Ascending aorta (tissue), 2 donors: ENCODE measurements at regions not wholly inside any gene's neighbourhood (a gene's known extent, or its start where the extent isn't known, plus 50 kb on each side); places are given as distances from the start of the nearest gene placed in this dataset.

Source experiments
- DNase-seq, 2 donors: peaks; one replicate each; pipeline ENCODE4 v3.0.0-alpha.2; 2019; ENCODE audit warnings: low spot score in 2 of 2
- H3K27ac ChIP-seq, 2 donors: fragments of 200-600 bp; sonication (generic); one replicate each; pipeline ENCODE4 v1.5.1; 2016 to 2017; ENCODE audit warnings: mild to moderate bottlenecking in 1 of 2
- H3K27me3 ChIP-seq: fragments of 200-600 bp; sonication (generic); one replicate; pipeline ENCODE4 v1.5.1; 2017
- H3K36me3 ChIP-seq, 2 donors: fragments of 200-600 bp; sonication (generic); one replicate each; pipeline ENCODE4 v1.5.1; 2016
- H3K4me1 ChIP-seq, 2 donors: fragments of 200-600 bp; sonication (generic); one replicate each; pipeline ENCODE4 v1.5.1; 2016 to 2017; ENCODE audit warnings: mild to moderate bottlenecking in 1 of 2
- H3K4me3 ChIP-seq, 2 donors: fragments of 200-600 bp; sonication (generic); one replicate each; pipeline ENCODE4 v1.5.1; 2016 to 2017; ENCODE audit warnings: mild to moderate bottlenecking in 1 of 2
- H3K9me3 ChIP-seq, 2 donors: fragments of 200-600 bp; sonication (generic); one replicate each; pipeline ENCODE4 v1.5.1; 2016
- intact Hi-C: fragments of 100-400 bp; cut with DNase I; formaldehyde crosslinking; loops from one replicate; pipeline ENCODE4 v1.15.1; 2023
- TF ChIP-seq, protein P1 (sequence below), 3 experiments: fragments of 200-600 bp in 2 of 3; fragments of 450-650 bp in 1 of 3; sonication (generic) in 2 of 3; IDR thresholded peaks; one replicate each; pipeline ENCODE4 v1.5.1; 2016 to 2019; ENCODE audit warnings: antibody characterized with exemption in 3 of 3, mild to moderate bottlenecking in 1 of 3, moderate library complexity in 1 of 3

DNA sequence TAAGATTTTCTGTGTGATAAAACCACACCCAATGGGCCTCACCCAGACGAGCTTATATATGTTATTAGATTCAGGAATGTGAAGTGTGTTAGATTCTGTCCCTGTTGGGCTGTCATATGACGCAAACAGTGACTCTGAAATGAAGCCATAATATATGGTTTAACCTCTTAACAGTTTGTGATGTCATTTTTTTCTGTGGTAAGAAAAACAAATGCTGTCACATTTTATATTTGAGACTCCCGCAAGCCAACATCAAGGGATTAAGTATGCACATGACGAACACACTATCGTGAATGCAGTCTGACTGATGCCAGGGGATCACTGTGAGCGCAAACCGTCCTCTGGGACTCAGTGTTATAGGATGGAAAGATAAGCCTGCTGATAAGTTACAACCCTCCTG lies 321.7 kb downstream of the SH3GL2 start:
- no peaks in the 10 kb centered on the region for H3K27me3 ChIP-seq
- H3K9me3 ChIP-seq, result no peaks in the 10 kb centered on the region
- intact Hi-C loops, result loop anchor here (10.0 kb wide), 1 partner anchor 174 kb away; no protein-coding TSS in a partner anchor
- peaks cover 4% of the 10 kb centered on the region in 2 donors for H3K4me1 ChIP-seq
- no peaks in the 10 kb centered on the region for H3K36me3 ChIP-seq
- H3K4me3 ChIP-seq, result no peak overlapping the region
- H3K27ac ChIP-seq, result no peak overlapping the region
- no peak for DNase-seq
- TF ChIP-seq, protein P1, sequence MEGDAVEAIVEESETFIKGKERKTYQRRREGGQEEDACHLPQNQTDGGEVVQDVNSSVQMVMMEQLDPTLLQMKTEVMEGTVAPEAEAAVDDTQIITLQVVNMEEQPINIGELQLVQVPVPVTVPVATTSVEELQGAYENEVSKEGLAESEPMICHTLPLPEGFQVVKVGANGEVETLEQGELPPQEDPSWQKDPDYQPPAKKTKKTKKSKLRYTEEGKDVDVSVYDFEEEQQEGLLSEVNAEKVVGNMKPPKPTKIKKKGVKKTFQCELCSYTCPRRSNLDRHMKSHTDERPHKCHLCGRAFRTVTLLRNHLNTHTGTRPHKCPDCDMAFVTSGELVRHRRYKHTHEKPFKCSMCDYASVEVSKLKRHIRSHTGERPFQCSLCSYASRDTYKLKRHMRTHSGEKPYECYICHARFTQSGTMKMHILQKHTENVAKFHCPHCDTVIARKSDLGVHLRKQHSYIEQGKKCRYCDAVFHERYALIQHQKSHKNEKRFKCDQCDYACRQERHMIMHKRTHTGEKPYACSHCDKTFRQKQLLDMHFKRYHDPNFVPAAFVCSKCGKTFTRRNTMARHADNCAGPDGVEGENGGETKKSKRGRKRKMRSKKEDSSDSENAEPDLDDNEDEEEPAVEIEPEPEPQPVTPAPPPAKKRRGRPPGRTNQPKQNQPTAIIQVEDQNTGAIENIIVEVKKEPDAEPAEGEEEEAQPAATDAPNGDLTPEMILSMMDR (IDR thresholded peaks at IDR 0.05), result no peak

DNA sequence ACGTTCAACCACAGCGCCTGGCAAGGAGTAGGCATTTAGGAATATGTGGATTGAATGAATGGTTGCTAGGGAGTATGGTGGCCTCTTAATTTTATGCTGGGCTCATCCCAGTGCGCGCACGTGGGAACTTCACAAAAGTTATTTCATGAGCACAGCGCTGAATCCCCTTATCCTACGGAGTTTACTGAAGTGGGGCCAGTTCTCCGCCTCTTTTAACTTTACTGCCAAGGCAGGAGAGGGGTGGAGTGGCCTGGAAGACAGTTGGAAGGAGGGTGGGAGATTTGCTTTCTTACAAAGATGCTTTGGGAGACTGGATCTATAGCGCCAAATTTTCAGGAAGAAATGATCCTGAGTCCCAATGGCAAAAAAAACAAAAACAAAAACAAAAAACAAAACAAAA lies 326.5 kb downstream of the SH3GL2 start:
- Histone ChIP-seq H3K27ac (peak overlapping the region; percentile 88 to 95), H3K4me1 (peaks cover 4% of the 10 kb centered on the region in 2 donors), H3K36me3 (no peaks in the 10 kb centered on the region), H3K27me3 (no peaks in the 10 kb centered on the region), H3K4me3 (peak overlapping the region; percentile 62 to 78), H3K9me3 (no peaks in the 10 kb centered on the region)
- intact Hi-C loops, result loop anchor here (5.0 to 10.0 kb wide), 3 partner anchors 93 to 307 kb away; no protein-coding TSS in a partner anchor
- TF ChIP-seq, protein P1 (IDR thresholded peaks at IDR 0.05), result no peak
- DNase-seq, result no peak

DNA sequence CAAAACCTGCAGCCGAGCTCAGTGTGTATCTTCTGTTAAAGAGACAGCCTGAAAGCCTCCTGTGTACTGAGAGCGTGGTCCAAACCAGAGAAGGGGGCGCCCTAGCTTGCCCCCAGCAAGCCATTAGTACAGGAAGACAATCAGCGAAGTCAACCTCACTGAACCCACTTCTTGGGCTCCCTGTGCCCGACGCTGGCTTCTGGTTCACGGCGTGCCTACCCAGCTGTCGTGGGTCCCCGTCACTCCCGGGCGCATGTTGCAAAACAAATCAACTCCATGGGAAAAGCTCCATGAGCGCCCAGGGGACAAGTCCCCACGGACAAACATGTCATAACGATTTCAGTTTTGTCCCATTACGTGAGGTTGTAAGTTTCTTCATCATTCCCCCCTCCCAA lies 326.9 kb downstream of the SH3GL2 start:
- TF ChIP-seq, protein P1 (IDR thresholded peaks at IDR 0.05), result no peak
- H3K4me1 ChIP-seq, result peaks cover 4% of the 10 kb centered on the region in 2 donors
- intact Hi-C loops, result loop anchor here (5.0 to 10.0 kb wide), 3 partner anchors 93 to 307 kb away; no protein-coding TSS in a partner anchor
- H3K4me3 ChIP-seq, result peak overlapping the region; percentile 62 to 78
- peak overlapping the region; percentile 88 to 95 for H3K27ac ChIP-seq
- H3K9me3 ChIP-seq, result no peaks in the 10 kb centered on the region
- DNase-seq, result peak in 1 of 2 donors; percentile 66
- H3K27me3 ChIP-seq, result no peaks in the 10 kb centered on the region
- no peaks in the 10 kb centered on the region for H3K36me3 ChIP-seq

DNA sequence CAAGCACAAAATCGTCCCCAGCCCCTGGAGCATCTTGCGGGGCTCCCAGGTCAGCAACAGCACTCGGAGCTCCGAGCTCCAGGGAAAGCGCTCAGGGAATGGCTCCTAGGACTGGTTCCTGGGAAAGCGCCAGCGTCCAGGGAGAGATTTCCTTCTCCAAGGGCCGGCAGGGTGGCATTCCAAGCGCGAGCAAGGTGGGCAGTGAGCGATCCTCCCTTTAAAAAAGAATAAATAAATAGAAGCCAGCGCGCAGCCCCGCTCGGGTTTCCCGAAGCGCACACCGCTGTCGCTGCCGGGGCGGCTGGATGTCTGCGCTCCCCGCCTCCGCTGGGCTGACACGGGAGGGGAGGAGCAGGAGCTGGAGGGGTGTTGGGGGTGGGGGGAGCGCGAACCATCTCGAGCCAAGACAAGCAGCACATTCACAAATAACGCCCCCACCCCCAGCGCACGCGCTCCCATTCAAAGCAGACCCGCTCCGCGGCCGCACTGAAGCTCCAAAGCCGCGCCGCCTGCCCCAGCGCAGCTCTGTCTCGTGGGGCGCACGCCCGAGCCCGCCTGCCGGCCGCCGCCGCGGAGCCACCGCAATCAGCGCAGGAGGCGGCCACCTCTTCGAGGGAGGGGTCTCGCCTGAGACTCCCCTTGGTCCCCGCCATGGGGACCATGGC lies 327.4 kb downstream of the SH3GL2 start:
- Histone ChIP-seq H3K27ac (peak overlapping the region; percentile 88 to 95), H3K9me3 (no peaks in the 10 kb centered on the region), H3K27me3 (no peaks in the 10 kb centered on the region), H3K4me3 (peak overlapping the region; percentile 62 to 78), H3K4me1 (peaks cover 4% of the 10 kb centered on the region in 2 donors), H3K36me3 (no peaks in the 10 kb centered on the region)
- TF ChIP-seq, protein P1 (IDR thresholded peaks at IDR 0.05), result no peak
- intact Hi-C loops, result loop anchor here (5.0 to 10.0 kb wide), 3 partner anchors 94 to 306 kb away; no protein-coding TSS in a partner anchor
- DNase-seq, result peak in 1 of 2 donors; percentile 65

DNA sequence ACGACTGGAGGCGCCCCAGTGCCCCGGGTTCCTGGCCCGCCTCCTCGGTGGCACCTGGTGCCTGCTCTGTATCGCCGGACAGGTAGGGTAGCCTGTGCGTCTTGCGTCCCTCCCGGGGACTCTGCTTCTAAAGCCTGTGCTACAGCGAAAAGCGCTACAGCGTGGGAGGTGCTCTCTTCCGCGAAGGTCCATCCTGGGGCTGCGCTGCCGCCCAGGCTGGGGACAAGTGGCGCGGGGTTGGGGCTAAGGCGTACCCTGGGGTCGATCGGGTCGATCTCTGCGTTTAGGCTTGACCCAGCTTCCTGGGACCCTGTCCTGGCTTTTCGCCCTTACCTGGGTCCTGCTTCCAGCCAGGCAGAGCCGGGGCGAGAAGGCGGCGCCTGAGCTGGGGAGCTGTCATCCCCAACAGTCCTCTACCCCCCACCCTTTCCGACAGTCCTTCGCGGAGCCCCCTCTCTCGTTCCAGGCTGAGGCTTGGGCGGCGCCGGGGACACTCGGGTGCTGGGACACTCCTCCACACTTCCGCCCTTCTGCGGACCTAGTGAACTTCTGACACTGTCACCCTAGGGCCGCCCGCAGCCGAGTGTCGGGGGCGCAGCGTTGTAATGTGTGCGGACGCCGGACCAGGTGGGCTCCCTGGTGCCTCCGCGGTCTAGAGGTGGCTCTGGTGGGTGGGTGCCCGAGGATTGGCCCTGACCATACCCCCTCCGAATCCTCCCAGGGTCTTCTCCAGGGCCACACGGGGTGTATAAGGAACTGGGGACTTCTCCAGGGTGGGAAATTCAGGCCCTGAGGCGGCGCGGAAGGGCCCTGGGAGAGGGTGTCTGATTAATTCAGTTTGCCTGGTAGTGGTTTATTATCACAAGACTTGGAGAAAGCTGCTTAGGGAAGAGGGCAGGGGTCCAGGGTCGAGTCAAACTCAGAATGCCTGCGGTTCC lies 328.2 kb downstream of the SH3GL2 start:
- Histone ChIP-seq H3K36me3 (no peaks in the 10 kb centered on the region), H3K27me3 (no peaks in the 10 kb centered on the region), H3K4me3 (peak overlapping the region; percentile 62 to 78), H3K4me1 (peaks cover 4% of the 10 kb centered on the region in 2 donors), H3K9me3 (no peaks in the 10 kb centered on the region), H3K27ac (peak overlapping the region; percentile 88 to 95)
- intact Hi-C loops, result loop anchor here (5.0 to 10.0 kb wide), 3 partner anchors 95 to 305 kb away; no protein-coding TSS in a partner anchor
- peak in 1 of 2 donors; percentile 63 for DNase-seq
- TF ChIP-seq, protein P1 (IDR thresholded peaks at IDR 0.05), result no peak
